ENCODE measurements at regions not wholly inside any gene's neighbourhood (a gene's known extent, or its start where the extent isn't known, plus 50 kb on each side); places are given as distances from the start of the nearest gene placed in this dataset.

GRCh38 chr2:196287523-196287922, 116.1 kb upstream of the STK17B start:
- no peak for TF ChIP-seq GATA2 (IDR thresholded peaks at IDR 0.05; ENCODE audit: low read depth, low read length)
- TF ChIP-seq GATA3 (IDR thresholded peaks at IDR 0.05; ENCODE audit: low read depth, low read length): no peak

Data from SH-SY5Y (cell line).